ENCODE measurements at regions not wholly inside any gene's neighbourhood (a gene's known extent, or its start where the extent isn't known, plus 50 kb on each side); places are given as distances from the start of the nearest gene placed in this dataset.

DNA sequence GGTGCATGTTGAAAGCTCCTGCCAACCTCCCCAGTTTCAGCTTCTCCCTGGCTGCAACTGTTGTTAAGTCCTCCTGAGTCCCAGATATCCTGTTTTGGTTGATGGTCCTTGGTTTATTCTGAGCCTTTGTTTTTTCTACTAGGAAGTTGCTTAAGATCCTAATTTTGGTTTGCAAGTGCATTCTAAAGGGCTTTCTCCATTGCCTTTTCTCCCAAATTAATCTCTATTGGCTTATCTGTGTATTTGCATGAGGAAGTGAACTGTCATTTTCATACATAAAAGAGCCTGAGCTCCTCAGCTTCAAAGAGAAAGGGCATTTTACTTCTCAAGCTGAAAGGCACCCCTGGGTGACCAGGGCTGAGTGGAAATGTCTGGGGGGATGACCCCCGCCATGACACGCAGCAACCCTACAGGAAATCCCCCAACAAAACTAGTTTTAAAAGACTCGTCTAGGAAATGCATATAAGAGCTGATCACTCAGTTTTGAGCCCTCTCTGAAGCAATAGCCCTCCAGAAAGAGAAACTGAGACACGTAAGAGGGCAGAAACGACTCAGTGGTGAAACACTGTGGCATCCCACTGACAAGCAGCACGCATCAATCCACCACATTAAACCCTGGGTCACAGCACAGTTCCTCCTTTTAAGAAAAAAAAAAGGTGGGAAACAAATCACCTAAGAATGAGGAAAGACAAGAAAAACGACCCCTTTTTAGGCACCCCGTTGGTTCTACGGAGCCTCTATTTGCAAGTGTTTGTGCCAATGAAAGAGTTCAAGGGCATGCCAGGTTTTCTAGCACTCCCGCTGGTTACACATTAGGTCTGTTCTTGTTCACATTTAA is 140.9 kb downstream of the THBS2 start:
- TF ChIP-seq, protein P1, sequence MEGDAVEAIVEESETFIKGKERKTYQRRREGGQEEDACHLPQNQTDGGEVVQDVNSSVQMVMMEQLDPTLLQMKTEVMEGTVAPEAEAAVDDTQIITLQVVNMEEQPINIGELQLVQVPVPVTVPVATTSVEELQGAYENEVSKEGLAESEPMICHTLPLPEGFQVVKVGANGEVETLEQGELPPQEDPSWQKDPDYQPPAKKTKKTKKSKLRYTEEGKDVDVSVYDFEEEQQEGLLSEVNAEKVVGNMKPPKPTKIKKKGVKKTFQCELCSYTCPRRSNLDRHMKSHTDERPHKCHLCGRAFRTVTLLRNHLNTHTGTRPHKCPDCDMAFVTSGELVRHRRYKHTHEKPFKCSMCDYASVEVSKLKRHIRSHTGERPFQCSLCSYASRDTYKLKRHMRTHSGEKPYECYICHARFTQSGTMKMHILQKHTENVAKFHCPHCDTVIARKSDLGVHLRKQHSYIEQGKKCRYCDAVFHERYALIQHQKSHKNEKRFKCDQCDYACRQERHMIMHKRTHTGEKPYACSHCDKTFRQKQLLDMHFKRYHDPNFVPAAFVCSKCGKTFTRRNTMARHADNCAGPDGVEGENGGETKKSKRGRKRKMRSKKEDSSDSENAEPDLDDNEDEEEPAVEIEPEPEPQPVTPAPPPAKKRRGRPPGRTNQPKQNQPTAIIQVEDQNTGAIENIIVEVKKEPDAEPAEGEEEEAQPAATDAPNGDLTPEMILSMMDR (IDR thresholded peaks at IDR 0.05), result no peak
- intact Hi-C loops (cut with DNase I), result no loop called here
- no peak for DNase-seq

GRCh38 chr6:169111203-169111602 is 142.4 kb downstream of the THBS2 start:
- ATAC-seq (no peak), DNase-seq (no peak)
- Histone ChIP-seq H3K4me1 (no peaks in the 10 kb centered on the region), H3K9me3 (no peaks in the 10 kb centered on the region), H3K27ac (no peak overlapping the region), H3K27me3 (no peaks in the 10 kb centered on the region), H3K36me3 (no peaks in the 10 kb centered on the region), H3K4me3 (no peak overlapping the region)
- intact Hi-C loops (cut with DNase I), result no loop called here
- TF ChIP-seq, protein P1 (IDR thresholded peaks at IDR 0.05), result no peak

More for the DNA sequence above, 140.9 kb downstream of the THBS2 start:
- no peaks in the 10 kb centered on the region for H3K27me3 ChIP-seq
- ATAC-seq, result no peak
- H3K36me3 ChIP-seq, result no peaks in the 10 kb centered on the region
- no peaks in the 10 kb centered on the region for H3K4me1 ChIP-seq
- H3K4me3 ChIP-seq, result no peak overlapping the region
- no peak overlapping the region for H3K27ac ChIP-seq
- H3K9me3 ChIP-seq, result no peaks in the 10 kb centered on the region

GRCh38 chr6:169109411-169110220 is 144.0 kb downstream of the THBS2 start:
- H3K4me3 ChIP-seq, result no peak overlapping the region
- H3K27ac ChIP-seq, result no peak overlapping the region
- DNase-seq (no peak), ATAC-seq (no peak)
- no peaks in the 10 kb centered on the region for H3K27me3 ChIP-seq
- TF ChIP-seq, protein P1 (IDR thresholded peaks at IDR 0.05), result no peak
- H3K4me1 ChIP-seq, result no peaks in the 10 kb centered on the region
- intact Hi-C loops (cut with DNase I), result no loop called here
- H3K36me3 ChIP-seq, result no peaks in the 10 kb centered on the region
- no peaks in the 10 kb centered on the region for H3K9me3 ChIP-seq

DNA sequence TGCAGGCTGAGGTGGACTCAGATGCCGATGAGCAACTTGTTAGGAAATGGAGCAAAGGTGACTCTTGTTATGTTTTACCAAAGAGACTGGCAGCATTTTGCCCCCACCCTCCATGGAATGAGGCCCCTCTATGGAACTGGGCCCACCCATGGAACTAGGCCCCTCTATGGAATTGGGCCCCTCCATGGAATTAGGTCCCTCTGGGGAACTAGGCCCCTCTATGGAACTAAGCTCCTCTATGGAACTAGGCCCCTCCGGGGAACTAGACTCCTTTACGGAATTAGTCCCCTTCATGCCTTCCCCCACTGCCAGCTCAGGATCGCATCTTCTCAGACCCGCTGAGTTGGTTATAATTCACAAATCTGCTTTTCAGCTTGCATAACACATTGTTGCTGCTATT is 144.9 kb downstream of the THBS2 start:
- H3K27me3 ChIP-seq, result no peaks in the 10 kb centered on the region
- no peaks in the 10 kb centered on the region for H3K4me1 ChIP-seq
- H3K36me3 ChIP-seq, result no peaks in the 10 kb centered on the region
- H3K27ac ChIP-seq, result no peak overlapping the region
- H3K4me3 ChIP-seq, result no peak overlapping the region
- DNase-seq (no peak), ATAC-seq (no peak)
- TF ChIP-seq, protein P1 (IDR thresholded peaks at IDR 0.05), result no peak
- H3K9me3 ChIP-seq, result peaks cover 0 to 2% of the 10 kb centered on the region in 2 donors
- intact Hi-C loops (cut with DNase I), result no loop called here

DNA sequence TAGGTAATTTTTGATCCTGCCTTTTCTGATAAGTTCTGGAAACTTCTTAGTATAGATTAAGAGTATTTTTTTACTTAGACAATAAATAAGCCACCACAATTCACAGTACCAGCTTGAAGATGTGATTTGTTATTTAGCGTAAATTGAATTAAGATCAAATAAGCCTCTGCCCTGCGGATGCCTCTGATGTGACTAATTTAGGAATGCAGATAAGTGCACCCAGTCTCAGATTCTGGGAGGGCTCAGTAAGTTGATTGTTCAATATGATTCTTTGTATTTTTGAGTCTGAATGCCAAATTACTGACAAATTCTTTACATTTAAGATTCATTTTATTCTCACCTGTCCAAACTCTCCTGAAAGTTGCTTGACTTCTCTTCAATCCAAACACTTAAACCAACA is 147.5 kb downstream of the THBS2 start:
- Histone ChIP-seq H3K27ac (no peak overlapping the region), H3K4me3 (no peak overlapping the region), H3K36me3 (no peaks in the 10 kb centered on the region), H3K9me3 (peaks cover 0 to 12% of the 10 kb centered on the region in 2 donors), H3K27me3 (no peaks in the 10 kb centered on the region), H3K4me1 (no peaks in the 10 kb centered on the region)
- intact Hi-C loops (cut with DNase I), result no loop called here
- TF ChIP-seq, protein P1 (IDR thresholded peaks at IDR 0.05), result no peak
- no peak for DNase-seq
- ATAC-seq, result no peak
